ENCODE measurements at regions not wholly inside any gene's neighbourhood (a gene's known extent, or its start where the extent isn't known, plus 50 kb on each side); places are given as distances from the start of the nearest gene placed in this dataset.

DNA sequence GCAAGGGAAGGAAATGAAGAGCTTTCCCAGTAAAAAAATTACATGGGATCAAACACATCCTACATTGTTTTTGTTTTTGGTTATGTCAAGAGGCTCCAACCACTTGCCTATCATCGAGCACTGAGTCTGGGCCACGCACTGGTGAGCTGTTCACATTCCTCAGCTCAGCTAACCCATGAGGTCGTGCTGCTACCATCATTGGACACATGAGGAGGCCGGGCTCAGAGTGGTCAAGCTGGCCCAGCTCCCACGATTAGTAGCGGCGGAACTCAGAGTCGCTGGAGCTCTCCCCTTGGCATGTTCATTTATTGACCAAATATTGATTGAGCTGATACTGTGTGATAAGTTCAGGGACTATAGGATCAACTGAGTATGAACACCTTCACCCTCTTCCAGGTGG lies 164.9 kb downstream of the CDH26 start:
- TF ChIP-seq, protein P1, sequence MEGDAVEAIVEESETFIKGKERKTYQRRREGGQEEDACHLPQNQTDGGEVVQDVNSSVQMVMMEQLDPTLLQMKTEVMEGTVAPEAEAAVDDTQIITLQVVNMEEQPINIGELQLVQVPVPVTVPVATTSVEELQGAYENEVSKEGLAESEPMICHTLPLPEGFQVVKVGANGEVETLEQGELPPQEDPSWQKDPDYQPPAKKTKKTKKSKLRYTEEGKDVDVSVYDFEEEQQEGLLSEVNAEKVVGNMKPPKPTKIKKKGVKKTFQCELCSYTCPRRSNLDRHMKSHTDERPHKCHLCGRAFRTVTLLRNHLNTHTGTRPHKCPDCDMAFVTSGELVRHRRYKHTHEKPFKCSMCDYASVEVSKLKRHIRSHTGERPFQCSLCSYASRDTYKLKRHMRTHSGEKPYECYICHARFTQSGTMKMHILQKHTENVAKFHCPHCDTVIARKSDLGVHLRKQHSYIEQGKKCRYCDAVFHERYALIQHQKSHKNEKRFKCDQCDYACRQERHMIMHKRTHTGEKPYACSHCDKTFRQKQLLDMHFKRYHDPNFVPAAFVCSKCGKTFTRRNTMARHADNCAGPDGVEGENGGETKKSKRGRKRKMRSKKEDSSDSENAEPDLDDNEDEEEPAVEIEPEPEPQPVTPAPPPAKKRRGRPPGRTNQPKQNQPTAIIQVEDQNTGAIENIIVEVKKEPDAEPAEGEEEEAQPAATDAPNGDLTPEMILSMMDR (tag by site-specific recombination; IDR thresholded peaks at IDR 0.05): no peak
- TF ChIP-seq ZNF248 (tag by site-specific recombination; IDR thresholded peaks at IDR 0.05) (no peak), ZNF701 (tag by site-specific recombination; IDR thresholded peaks at IDR 0.05) (no peak), ZNF121 (tag by site-specific recombination; IDR thresholded peaks at IDR 0.05) (no peak), ZNF138 (tag by site-specific recombination; IDR thresholded peaks at IDR 0.05; ENCODE audit: borderline replicate concordance) (no peak), ZNF830 (tag by site-specific recombination; IDR thresholded peaks at IDR 0.05; ENCODE audit: low read depth) (no peak)
- TF ChIP-seq, protein P2, sequence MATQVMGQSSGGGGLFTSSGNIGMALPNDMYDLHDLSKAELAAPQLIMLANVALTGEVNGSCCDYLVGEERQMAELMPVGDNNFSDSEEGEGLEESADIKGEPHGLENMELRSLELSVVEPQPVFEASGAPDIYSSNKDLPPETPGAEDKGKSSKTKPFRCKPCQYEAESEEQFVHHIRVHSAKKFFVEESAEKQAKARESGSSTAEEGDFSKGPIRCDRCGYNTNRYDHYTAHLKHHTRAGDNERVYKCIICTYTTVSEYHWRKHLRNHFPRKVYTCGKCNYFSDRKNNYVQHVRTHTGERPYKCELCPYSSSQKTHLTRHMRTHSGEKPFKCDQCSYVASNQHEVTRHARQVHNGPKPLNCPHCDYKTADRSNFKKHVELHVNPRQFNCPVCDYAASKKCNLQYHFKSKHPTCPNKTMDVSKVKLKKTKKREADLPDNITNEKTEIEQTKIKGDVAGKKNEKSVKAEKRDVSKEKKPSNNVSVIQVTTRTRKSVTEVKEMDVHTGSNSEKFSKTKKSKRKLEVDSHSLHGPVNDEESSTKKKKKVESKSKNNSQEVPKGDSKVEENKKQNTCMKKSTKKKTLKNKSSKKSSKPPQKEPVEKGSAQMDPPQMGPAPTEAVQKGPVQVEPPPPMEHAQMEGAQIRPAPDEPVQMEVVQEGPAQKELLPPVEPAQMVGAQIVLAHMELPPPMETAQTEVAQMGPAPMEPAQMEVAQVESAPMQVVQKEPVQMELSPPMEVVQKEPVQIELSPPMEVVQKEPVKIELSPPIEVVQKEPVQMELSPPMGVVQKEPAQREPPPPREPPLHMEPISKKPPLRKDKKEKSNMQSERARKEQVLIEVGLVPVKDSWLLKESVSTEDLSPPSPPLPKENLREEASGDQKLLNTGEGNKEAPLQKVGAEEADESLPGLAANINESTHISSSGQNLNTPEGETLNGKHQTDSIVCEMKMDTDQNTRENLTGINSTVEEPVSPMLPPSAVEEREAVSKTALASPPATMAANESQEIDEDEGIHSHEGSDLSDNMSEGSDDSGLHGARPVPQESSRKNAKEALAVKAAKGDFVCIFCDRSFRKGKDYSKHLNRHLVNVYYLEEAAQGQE (tag by site-specific recombination; IDR thresholded peaks at IDR 0.05): no peak
- TF ChIP-seq, protein P3, sequence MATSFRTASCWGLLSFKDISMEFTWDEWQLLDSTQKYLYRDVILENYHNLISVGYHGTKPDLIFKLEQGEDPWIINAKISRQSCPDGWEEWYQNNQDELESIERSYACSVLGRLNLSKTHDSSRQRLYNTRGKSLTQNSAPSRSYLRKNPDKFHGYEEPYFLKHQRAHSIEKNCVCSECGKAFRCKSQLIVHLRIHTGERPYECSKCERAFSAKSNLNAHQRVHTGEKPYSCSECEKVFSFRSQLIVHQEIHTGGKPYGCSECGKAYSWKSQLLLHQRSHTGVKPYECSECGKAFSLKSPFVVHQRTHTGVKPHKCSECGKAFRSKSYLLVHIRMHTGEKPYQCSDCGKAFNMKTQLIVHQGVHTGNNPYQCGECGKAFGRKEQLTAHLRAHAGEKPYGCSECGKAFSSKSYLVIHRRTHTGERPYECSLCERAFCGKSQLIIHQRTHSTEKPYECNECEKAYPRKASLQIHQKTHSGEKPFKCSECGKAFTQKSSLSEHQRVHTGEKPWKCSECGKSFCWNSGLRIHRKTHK (tag by site-specific recombination; IDR thresholded peaks at IDR 0.05): no peak
- TF ChIP-seq, protein P4, sequence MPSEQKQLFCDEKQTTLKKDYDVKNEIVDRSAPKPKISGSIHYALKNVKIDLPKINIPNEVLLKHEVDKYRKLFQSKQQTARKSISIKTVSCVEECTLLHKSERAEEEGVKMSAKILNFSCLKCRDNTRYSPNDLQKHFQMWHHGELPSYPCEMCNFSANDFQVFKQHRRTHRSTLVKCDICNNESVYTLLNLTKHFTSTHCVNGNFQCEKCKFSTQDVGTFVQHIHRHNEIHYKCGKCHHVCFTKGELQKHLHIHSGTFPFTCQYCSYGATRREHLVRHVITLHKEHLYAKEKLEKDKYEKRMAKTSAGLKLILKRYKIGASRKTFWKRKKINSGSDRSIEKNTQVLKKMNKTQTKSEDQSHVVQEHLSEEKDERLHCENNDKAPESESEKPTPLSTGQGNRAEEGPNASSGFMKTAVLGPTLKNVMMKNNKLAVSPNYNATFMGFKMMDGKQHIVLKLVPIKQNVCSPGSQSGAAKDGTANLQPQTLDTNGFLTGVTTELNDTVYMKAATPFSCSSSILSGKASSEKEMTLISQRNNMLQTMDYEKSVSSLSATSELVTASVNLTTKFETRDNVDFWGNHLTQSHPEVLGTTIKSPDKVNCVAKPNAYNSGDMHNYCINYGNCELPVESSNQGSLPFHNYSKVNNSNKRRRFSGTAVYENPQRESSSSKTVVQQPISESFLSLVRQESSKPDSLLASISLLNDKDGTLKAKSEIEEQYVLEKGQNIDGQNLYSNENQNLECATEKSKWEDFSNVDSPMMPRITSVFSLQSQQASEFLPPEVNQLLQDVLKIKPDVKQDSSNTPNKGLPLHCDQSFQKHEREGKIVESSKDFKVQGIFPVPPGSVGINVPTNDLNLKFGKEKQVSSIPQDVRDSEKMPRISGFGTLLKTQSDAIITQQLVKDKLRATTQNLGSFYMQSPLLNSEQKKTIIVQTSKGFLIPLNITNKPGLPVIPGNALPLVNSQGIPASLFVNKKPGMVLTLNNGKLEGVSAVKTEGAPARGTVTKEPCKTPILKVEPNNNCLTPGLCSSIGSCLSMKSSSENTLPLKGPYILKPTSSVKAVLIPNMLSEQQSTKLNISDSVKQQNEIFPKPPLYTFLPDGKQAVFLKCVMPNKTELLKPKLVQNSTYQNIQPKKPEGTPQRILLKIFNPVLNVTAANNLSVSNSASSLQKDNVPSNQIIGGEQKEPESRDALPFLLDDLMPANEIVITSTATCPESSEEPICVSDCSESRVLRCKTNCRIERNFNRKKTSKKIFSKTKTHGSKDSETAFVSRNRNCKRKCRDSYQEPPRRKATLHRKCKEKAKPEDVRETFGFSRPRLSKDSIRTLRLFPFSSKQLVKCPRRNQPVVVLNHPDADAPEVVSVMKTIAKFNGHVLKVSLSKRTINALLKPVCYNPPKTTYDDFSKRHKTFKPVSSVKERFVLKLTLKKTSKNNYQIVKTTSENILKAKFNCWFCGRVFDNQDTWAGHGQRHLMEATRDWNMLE (tag by site-specific recombination; conservative IDR thresholded peaks at IDR 0.05; ENCODE audit: low read depth): no peak

All from HEK293 (cell line).